Fibroblast of skin of back (primary cell): ENCODE measurements at regions not wholly inside any gene's neighbourhood (a gene's known extent, or its start where the extent isn't known, plus 50 kb on each side); places are given as distances from the start of the nearest gene placed in this dataset.

Source experiments
- DNase-seq: peaks from one replicate; pipeline ENCODE4 v3.0.0-alpha.2; 2013

DNA sequence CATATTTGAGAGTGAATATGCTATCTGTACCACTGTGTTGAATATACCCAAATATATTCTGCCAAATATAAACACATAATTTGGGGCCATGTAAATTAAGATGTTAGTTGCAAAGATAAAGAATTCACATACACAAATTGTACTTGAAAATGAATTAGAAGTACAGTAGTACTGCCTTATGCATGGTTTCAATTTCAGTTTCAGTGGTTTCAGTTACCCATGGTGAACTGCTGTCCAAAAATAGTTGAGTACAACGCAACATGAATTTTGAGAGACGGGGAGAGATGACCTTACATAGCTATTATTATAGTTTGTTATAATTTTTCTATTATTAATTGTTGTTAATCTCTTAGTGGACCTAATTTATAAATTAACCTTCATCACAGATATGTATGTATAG, 1313.0 kb upstream of the FAM98A start:
- DNase-seq = no peak

DNA sequence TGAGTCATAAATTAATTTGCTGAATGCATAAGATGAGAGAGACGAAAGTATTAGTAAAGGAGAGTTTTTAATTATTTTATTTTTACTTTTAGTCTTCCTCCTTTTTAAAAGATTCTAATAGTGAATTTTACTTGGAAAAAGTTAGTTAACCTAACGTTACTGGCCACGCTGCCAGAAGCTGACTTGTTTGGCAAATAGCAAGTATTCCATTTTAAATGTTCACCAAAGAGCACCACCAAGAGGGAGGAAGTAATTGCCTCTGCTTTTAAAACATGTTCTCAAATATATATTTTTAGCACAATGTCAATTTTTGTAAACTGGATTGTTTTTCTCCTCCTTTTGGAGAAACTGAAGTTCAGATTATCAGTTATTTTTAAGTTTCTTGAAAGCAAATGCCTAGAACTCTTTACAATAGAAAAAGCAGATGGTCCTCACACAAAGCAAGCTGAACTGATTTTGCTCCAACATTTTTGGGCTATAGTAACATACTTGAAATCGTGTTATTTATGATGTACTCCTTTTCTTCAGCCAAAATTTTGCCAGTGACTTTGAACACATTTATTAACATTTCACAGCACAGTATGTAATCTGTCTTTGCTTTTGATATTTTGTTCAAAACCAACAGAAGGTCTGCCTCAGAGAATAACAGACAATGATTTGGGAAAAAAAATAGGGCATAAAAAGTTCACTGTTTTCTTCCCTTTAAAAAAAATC, 1311.0 kb upstream of the FAM98A start:
- DNase-seq = no peak

- DNase-seq = no peak
These were observed 1308.7 kb upstream of the FAM98A start for GRCh38 chr2:34907812-34908211.

- no peak for DNase-seq
These were observed 1302.6 kb upstream of the FAM98A start for GRCh38 chr2:34901739-34902138.

DNA sequence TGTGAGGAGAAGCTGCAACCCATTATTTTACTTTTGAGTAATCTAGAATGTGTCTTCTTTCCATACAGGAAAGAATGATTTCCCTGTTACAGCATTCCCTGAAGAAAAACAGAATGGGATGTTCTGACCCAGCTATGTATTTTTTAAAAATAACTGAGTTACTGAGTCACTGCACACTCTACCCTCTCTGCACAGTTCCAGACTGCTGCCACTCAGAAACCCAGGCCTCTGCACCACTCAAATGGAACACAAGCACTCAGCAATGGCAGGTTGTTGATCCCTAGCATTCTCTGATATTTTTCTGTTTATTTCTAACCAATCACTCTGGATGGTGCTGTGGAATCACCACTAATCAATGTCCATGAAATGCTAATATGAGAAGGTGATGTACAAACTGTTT, 1300.0 kb upstream of the FAM98A start:
- DNase-seq = peak; percentile 25

- no peak for DNase-seq
These were observed 1293.7 kb upstream of the FAM98A start for GRCh38 chr2:34892766-34893165.

- no peak for DNase-seq
These were observed 1293.2 kb upstream of the FAM98A start for GRCh38 chr2:34892256-34892655.

- no peak for DNase-seq
These were observed 1276.1 kb upstream of the FAM98A start for GRCh38 chr2:34875091-34875745.

DNA sequence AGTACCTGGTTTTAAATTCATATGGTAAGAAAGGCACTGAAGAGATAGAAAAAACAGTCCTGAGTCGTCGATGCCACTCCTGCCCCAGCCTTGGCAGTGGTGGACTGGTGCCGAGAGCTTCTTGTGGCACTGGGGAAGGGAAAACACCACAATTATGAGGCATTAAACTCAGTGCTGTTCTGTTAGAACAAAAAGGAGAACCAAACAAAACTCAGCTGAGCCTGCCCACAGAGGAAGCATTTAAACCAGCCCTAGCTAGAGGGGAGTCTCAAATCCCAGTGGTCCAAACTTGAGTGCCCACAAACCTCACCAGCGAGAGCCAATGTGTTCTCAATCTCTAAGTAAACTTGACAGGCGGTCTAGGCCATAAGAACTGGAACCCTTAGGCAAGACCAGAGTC, 1254.5 kb upstream of the FAM98A start:
- DNase-seq = no peak

DNA sequence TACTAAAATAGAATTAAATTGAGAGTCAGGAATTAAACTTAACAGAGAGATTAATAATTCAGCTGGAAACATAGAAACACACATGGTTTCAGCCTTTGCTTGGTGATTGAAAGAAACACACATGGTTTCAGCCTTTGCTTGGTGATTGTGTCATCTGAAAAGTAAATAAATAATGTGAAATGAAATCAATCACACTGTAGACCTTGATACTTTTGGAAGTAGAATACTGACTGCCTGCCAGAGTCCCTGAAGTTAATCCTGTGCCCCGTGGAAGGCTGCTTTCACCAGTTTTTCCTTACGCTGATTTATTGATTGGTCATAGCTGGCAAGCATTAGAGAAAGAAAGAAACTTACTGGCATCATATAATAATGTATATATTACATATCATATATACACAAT, 1252.7 kb upstream of the FAM98A start:
- no peak for DNase-seq

GRCh38 chr2:34849827-34850226, 1250.7 kb upstream of the FAM98A start:
- DNase-seq = no peak

- DNase-seq = no peak
These were observed 1249.6 kb upstream of the FAM98A start for GRCh38 chr2:34848691-34849090.

GRCh38 chr2:34848132-34848531, 1249.0 kb upstream of the FAM98A start:
- DNase-seq = no peak

DNA sequence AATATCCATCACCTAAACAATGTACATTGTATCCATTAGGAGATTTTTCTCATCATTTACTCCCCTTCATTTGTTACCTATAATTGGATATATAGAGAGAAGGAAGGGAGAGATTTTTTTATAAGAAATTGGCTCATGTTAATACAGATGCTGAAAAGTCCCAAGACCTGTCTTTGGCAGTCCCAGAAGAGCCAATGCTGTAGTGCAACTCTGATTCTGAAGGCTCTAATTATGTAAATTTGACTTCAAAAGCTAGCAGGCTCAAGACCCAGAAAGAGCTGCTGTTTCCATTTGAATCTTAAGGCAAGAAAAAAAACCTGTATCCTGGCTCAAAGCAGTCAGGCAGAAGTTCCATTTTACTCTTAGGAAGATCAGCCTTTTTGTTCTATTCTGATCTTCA, 1245.5 kb upstream of the FAM98A start:
- no peak for DNase-seq

DNA sequence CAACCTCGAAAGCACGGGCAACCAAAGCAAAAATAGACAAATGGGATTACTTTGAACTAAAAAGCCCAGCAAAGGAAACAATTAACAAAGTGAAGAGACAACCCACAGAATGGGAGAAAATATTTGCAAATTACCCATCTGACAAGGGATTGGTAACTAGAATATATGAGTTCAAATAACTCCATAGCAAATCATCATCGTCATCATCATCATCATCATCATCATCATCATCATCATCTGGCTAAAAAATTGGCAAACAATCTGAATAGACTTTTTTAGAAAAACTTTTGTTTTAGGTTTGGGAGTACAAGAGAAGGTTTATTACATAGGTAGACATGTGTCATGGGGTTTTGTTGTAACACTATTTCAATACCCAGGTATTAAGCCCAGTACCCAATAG, 1239.3 kb upstream of the FAM98A start:
- DNase-seq = no peak

DNA sequence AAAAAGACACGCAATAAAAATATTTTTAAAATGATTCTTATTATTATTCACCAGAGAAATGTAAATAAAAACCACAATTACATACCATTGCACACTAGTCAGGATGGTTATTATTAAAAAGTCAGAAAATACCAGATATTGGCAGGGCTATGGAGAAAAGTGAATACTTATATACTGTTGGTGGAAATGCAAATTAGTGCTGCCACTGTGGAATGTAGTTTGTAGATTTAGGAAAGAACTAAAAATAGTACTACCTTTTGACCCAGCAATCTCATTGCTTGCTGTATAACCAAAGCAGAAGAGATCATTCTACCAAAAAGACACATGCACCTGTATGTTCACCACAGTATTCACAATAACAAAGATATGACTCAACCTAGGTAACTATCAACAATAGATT, 1237.3 kb upstream of the FAM98A start:
- no peak for DNase-seq

DNA sequence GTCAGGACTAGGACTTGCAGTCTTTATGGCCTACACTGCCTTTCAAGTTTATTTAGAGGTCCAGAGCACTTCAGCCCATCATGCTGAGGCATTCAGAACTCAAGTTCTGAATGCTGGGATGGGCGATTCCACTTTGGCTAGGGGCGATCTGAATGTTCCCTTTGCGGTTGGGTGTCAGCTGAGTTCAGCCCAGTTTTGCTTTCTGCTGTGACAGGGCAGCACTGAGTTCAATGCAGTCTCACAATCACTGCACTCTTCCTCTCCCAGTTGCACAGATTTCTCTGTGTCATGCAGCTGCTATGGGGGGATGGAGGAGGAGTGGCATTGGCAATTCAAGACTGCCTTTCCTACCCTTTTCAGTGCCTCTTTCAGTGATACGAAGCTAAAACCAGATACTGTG, 1232.0 kb upstream of the FAM98A start:
- no peak for DNase-seq

DNA sequence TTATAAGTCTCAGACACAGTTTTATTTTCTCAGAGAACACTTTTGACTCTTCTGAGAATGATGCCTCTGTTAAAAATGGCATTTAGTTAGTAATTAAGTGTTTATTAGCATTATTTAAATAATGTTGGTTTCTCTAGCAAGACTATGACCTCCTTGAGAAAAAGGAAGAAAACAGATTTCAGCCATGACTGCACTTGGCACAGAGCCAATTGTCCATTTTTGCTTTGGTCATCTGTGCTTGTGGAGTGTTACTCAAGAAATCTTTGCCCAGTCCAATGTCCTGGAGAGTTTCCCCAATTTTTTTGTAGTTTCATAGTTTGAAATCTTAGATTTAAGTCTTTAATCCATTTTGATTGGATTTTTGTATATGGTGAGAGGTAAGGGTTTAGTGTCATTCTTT, 1229.4 kb upstream of the FAM98A start:
- no peak for DNase-seq

DNA sequence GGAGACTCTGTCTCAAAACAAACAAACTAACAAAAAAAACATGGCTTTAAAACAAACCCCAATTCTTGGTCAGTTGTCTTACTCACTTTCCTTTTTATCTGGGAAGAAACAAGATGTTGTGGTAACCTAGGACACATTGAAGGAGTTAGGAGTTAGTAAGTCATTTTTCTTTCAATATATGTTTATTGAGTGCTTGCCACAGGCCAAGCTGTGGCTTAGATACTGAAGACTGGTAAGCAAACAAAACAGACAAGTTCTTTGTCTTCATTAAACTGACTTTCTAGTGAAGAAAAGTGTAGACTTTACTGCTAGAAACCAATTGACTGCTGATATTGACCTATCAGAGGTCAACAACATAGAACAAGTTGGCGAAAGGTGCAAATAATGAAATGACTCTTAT, 1228.3 kb upstream of the FAM98A start:
- no peak for DNase-seq

- no peak for DNase-seq
These were observed 1226.6 kb upstream of the FAM98A start for GRCh38 chr2:34825686-34826085.

DNA sequence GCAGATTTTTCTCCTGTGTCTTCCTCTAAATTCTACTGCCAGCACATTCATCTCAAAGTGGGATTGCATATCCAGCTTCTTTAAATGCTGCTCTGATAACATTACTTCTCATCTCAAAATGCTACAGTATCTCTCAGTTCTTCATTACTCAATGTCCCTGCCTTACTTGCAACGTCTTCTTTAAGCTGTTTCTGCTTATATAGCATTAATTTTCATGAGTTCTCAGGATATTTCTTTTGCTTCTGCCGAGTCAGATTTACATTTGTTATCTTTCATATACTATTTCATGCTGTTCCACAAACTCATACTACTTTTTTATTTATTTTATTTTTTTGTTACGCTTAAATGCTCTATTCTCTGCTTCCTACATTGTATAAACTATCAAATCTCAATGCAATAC, 1223.5 kb upstream of the FAM98A start:
- no peak for DNase-seq

DNA sequence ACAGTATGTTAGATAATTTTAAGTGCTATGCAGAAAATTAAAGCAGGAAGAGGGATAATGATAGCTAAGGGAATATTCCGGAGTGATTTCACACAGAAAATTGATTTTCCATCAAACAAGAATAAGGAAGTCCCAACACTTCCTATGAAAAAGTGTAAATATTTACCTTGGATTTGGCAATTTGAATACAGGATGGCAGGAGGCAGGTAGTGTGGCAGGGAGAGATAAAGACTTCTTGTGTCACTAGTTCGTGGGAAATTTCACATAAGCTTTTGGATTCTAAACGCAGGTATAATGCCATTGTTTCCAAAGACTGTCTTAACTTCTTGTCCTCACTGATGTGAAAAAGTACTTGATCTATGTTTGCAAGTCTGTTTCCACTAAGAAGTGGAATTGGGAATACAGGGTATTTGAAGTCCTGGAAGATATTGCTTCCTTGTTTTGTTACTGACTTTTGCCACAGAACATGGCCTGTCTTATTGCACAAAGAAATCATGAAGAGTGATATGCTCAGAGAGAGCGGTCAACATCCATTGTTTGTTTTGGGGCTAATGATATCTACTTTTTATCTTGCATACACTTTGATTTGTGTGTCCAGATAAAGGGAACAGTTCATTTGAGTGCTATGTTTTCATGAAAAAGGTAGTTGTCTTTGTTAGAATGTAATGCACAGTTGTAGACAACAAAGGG, 1216.1 kb upstream of the FAM98A start:
- no peak for DNase-seq

DNA sequence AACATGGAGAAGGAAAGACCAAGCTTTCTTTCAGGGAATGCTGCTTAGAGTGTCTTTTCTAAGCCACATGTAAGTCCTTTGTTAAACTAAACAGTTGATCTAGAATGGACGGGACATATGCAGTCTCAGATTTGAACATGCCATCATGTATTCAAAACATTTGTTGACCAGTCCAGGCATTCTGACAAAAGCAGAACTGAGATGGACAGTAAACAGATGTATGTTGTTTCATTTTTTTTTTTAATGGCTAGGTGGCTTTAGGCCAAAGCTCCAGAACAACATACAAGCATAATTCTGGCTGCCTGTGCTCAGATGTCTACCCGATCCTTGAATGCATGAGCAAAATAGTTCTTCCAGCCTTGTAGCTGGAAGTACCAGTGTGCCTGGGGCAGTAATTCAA, 1211.4 kb upstream of the FAM98A start:
- no peak for DNase-seq

DNA sequence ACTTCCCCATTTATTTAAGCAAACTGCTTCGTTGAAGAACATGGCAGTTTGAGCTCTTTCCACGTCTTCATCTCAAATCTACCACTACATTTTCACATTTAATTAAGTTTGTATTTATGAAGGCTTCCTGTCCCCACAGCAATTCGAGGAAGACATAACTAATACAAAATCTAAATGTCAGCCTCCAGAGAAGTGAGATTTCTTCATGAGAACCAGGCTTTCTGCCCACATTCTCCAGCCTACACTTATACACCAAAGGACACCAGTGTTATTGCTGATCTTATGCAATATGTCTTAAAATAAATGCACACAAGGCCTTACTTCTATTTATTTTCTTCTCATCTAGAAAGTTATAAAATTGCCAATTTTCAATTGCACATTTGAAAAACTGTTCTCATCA, 1209.3 kb upstream of the FAM98A start:
- DNase-seq = no peak
